HepG2 (cell line): ENCODE measurements at regions not wholly inside any gene's neighbourhood (a gene's known extent, or its start where the extent isn't known, plus 50 kb on each side); places are given as distances from the start of the nearest gene placed in this dataset.

Source experiments
- ATAC-seq: fragments of 200-7000 bp; cut with Tn5 transposase; 3 replicates; pipeline ENCODE4 v1.9.1; 2020; ENCODE audit warnings: mild to moderate bottlenecking, moderate library complexity
- BruUV-seq: library from RNA; stranded (reverse); fragments of 400-500 nt; replicated peaks from 2 replicates; lab custom pipeline; 2021; lab: Mats Ljungman, UMichigan
- CTCF ChIA-PET: fragments of 300-600 bp; formaldehyde crosslinking; extraction: SDS; loops from one replicate; lab custom pipeline; 2021; ENCODE audit warnings: low total read pairs, inconsistent platforms, low intra/inter-chr PET ratio; lab: Yijun Ruan, JAX
- POLR2A ChIA-PET: fragments of 350-600 bp; sonication (Branson Sonifier 250); formaldehyde crosslinking; loops from one replicate; lab custom pipeline; 2020; ENCODE audit warnings: antibody characterized with exemption, inconsistent platforms; lab: Yijun Ruan, JAX
- DNase-seq: peaks from one replicate; pipeline ENCODE4 v3.0.0-alpha.2; 2015; ENCODE audit warnings: low spot score
- FAIRE-seq: peaks from 3 replicates; lab custom pipeline; 2011; peaks lifted over from hg19 to GRCh38; lab: Jason Lieb, UNC
- H2AFZ ChIP-seq: one replicate; pipeline ENCODE4 v1.6.1; 2011; ENCODE audit warnings: low read length, inconsistent platforms
- H3K27ac ChIP-seq: fragments of 300-600 bp; 3 replicates; pipeline ENCODE4 v1.8.0; 2011; ENCODE audit warnings: mixed run types, mild to moderate bottlenecking, mixed read lengths, low read length, inconsistent platforms; ENCODE audit not compliant: insufficient read depth; ENCODE audit errors: extremely low read length
- H3K27me3 ChIP-seq, 2 experiments: fragments of 200-600 bp in 1 of 2; 2 replicates in 1 of 2; 3 replicates in 1 of 2; pipeline versions ENCODE4 v1.6.0 to v1.8.0; 2011; ENCODE audit warnings: low read length in 2 of 2, mild to moderate bottlenecking in 2 of 2, moderate library complexity in 2 of 2, inconsistent platforms in 1 of 2; ENCODE audit not compliant: insufficient read depth in 2 of 2, control insufficient read depth in 1 of 2
- H3K36me3 ChIP-seq, 2 experiments: fragments of 200-600 bp in 1 of 2; replicated peaks in 1 of 2; 2 replicates in 1 of 2; 3 replicates in 1 of 2; pipeline versions ENCODE4 v1.5.1 to v1.8.0; 2011; ENCODE audit warnings: low read length in 2 of 2, inconsistent platforms in 1 of 2; ENCODE audit not compliant: insufficient read depth in 2 of 2, control insufficient read depth in 1 of 2
- H3K4me1 ChIP-seq: 2 replicates; pipeline ENCODE4 v1.5.1; 2012; ENCODE audit warnings: low read length, inconsistent platforms; ENCODE audit not compliant: insufficient read depth
- H3K4me2 ChIP-seq: 2 replicates; pipeline ENCODE4 v1.6.0; 2011; ENCODE audit warnings: low read depth, low read length, inconsistent platforms
- H3K4me3 ChIP-seq, 3 experiments: fragments of 200-600 bp in 1 of 3; sonication (generic), shearing (Covaris generic) in 1 of 3; replicated peaks in 1 of 3; 2 replicates each; pipeline ENCODE4 v1.5.1; 2011 to 2016; ENCODE audit warnings: low read length in 3 of 3, inconsistent platforms in 2 of 3, low read depth in 2 of 3, mild to moderate bottlenecking in 2 of 3, control low read depth in 1 of 3, mixed read lengths in 1 of 3; ENCODE audit not compliant: insufficient read depth in 1 of 3
- H3K79me2 ChIP-seq: one replicate; pipeline ENCODE4 v1.6.1; 2011; ENCODE audit warnings: low read length, inconsistent platforms; ENCODE audit not compliant: insufficient read depth
- H3K9ac ChIP-seq: 2 replicates; pipeline ENCODE4 v1.6.0; 2011; ENCODE audit warnings: mild to moderate bottlenecking, low read depth, low read length, inconsistent platforms; ENCODE audit not compliant: insufficient read depth
- H3K9me3 ChIP-seq: 2 replicates; pipeline ENCODE4 v1.5.1; 2012; ENCODE audit warnings: mild to moderate bottlenecking, low read length
- H4K20me1 ChIP-seq: 2 replicates; pipeline ENCODE4 v1.6.0; 2011; ENCODE audit warnings: inconsistent platforms, mild to moderate bottlenecking, low read length, moderate library complexity; ENCODE audit not compliant: insufficient read depth
- HOMEZ ChIP-seq: IDR thresholded peaks from 2 replicates; pipeline ENCODE4 v1.6.1; 2016; ENCODE audit warnings: low read depth
- IRF2 ChIP-seq: IDR thresholded peaks from 2 replicates; pipeline ENCODE4 v1.6.1; 2018; ENCODE audit warnings: missing genetic modification reagents, missing compliant biosample characterization
- IRX3 ChIP-seq: sonication (generic); formaldehyde crosslinking; IDR thresholded peaks from 2 replicates; pipeline ENCODE4 v1.8.1; 2023; ENCODE audit warnings: mild to moderate bottlenecking, low read depth, missing genetic modification reagents, borderline replicate concordance
- KLF16 ChIP-seq, 2 experiments: sonication (generic) in 1 of 2; formaldehyde crosslinking in 1 of 2; IDR thresholded peaks; 2 replicates each; pipeline versions ENCODE4 v1.6.1 to v1.8.0; 2016 to 2023; ENCODE audit warnings: missing genetic modification reagents in 2 of 2, missing compliant biosample characterization in 1 of 2
- NFATC3 ChIP-seq: sonication (generic); formaldehyde crosslinking; IDR thresholded peaks from 2 replicates; pipeline ENCODE4 v1.5.1; 2020; ENCODE audit warnings: mild to moderate bottlenecking, missing genetic modification reagents
- RAD51 ChIP-seq: fragments of 450-650 bp; IDR thresholded peaks from 2 replicates; pipeline ENCODE4 v1.6.1; 2016; ENCODE audit warnings: borderline replicate concordance
- TAF1 ChIP-seq: sonication (generic); formaldehyde crosslinking; IDR thresholded peaks from 2 replicates; pipeline ENCODE4 v1.4.0; 2020; ENCODE audit warnings: missing genetic modification reagents
- TEAD2 ChIP-seq: sonication (generic); formaldehyde crosslinking; IDR thresholded peaks from 2 replicates; pipeline ENCODE4 v1.9.0; 2021; ENCODE audit warnings: missing genetic modification reagents
- ZC3H4 ChIP-seq: sonication (generic); formaldehyde crosslinking; IDR thresholded peaks from 2 replicates; pipeline ENCODE4 v1.4.0; 2020; ENCODE audit warnings: missing genetic modification reagents, borderline replicate concordance
- ZNF549 ChIP-seq: sonication (generic); formaldehyde crosslinking; IDR thresholded peaks from 2 replicates; pipeline ENCODE4 v1.5.0; 2020; ENCODE audit warnings: missing genetic modification reagents
- ZNF841 ChIP-seq: sonication (generic); formaldehyde crosslinking; IDR thresholded peaks from 2 replicates; pipeline ENCODE4 v1.8.1; 2023; ENCODE audit warnings: missing genetic modification reagents, borderline replicate concordance
- WGBS: methylation state at CpG from one replicate; pipeline ENCODE4 v1.1.6; 2017; ENCODE audit warnings: low lambda C conversion rate; 5-methylcytosine and 5-hydroxymethylcytosine counted together
- in situ Hi-C: cut with HindIII; loops from 2 replicates; pipeline ENCODE4 v1.10.0; 2017; ENCODE audit warnings: low pct_unique_long_range_greater_than_20kb; ENCODE audit not compliant: extremely low pct_ligation_motif_present
- intact Hi-C: fragments of 100-400 bp; cut with micrococcal nuclease; formaldehyde crosslinking; loops from one replicate; pipeline ENCODE4 v1.10.0; 2022; ENCODE audit not compliant: unreplicated experiment
- TF ChIP-seq, protein P1 (sequence below): sonication (generic); formaldehyde crosslinking; IDR thresholded peaks from 2 replicates; pipeline ENCODE4 v1.4.0; 2020; ENCODE audit warnings: missing genetic modification reagents
- TF ChIP-seq, protein P2 (sequence below): sonication (generic); formaldehyde crosslinking; IDR thresholded peaks from 2 replicates; pipeline ENCODE4 v1.5.0; 2020; ENCODE audit warnings: missing genetic modification reagents, mild to moderate bottlenecking, borderline replicate concordance
- TF ChIP-seq, protein P3 (sequence below): sonication (generic); formaldehyde crosslinking; IDR thresholded peaks from 2 replicates; pipeline ENCODE4 v1.4.0; 2020; ENCODE audit warnings: missing genetic modification reagents, borderline replicate concordance

DNA sequence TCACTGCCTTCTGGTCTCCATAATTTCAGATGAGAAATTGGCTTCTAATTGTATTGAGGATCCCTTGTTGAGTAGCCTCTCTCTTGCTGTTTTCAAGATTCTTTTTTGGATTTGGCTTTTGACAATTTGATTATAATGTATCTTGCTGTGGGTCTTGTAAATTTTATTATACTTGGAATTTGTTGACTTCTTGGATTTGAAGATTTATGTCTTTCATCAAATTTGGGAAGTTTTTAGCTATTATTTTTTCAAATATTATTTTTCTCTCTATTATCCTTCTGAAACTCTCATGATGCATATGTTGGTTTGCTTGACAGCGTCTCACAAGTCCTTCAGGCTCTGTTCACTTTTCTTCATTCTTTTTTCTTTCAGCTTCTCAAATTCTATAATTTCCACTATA lies 126.1 kb downstream of the C1orf94 start:
- WGBS, result 8% methylated on average over 1 of the region's 1 CpG
- no TSS peak for BruUV-seq
- in situ Hi-C loops, result no loop called here
- TF ChIP-seq IRX3 (no peak), ZNF549 (no peak), IRF2 (CRISPR knock-in tag) (no peak), NFATC3 (CRISPR knock-in tag) (no peak), TEAD2 (no peak), ZC3H4 (CRISPR knock-in tag) (no peak), RAD51 (no peak), TAF1 (CRISPR knock-in tag) (no peak), ZNF841 (CRISPR knock-in tag) (no peak), KLF16 (CRISPR knock-in tag; IDR thresholded peaks at IDR 0.05) (no peak), HOMEZ (CRISPR knock-in tag) (no peak)
- TF ChIP-seq, protein P1, sequence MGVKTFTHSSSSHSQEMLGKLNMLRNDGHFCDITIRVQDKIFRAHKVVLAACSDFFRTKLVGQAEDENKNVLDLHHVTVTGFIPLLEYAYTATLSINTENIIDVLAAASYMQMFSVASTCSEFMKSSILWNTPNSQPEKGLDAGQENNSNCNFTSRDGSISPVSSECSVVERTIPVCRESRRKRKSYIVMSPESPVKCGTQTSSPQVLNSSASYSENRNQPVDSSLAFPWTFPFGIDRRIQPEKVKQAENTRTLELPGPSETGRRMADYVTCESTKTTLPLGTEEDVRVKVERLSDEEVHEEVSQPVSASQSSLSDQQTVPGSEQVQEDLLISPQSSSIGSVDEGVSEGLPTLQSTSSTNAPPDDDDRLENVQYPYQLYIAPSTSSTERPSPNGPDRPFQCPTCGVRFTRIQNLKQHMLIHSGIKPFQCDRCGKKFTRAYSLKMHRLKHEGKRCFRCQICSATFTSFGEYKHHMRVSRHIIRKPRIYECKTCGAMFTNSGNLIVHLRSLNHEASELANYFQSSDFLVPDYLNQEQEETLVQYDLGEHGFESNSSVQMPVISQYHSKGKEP (CRISPR knock-in tag), result no peak
- TF ChIP-seq, protein P2, sequence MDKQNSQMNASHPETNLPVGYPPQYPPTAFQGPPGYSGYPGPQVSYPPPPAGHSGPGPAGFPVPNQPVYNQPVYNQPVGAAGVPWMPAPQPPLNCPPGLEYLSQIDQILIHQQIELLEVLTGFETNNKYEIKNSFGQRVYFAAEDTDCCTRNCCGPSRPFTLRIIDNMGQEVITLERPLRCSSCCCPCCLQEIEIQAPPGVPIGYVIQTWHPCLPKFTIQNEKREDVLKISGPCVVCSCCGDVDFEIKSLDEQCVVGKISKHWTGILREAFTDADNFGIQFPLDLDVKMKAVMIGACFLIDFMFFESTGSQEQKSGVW (CRISPR knock-in tag), result no peak
- TF ChIP-seq, protein P3, sequence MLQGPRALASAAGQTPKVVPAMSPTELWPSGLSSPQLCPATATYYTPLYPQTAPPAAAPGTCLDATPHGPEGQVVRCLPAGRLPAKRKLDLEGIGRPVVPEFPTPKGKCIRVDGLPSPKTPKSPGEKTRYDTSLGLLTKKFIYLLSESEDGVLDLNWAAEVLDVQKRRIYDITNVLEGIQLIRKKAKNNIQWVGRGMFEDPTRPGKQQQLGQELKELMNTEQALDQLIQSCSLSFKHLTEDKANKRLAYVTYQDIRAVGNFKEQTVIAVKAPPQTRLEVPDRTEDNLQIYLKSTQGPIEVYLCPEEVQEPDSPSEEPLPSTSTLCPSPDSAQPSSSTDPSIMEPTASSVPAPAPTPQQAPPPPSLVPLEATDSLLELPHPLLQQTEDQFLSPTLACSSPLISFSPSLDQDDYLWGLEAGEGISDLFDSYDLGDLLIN (CRISPR knock-in tag), result no peak
- Histone ChIP-seq H3K79me2 (no peaks in the 10 kb centered on the region), H4K20me1 (no peaks in the 10 kb centered on the region), H3K4me1 (no peaks in the 10 kb centered on the region), H3K27me3 (no peaks in the 10 kb centered on the region), H3K27ac (no peak overlapping the region), H3K9ac (no peak overlapping the region), H3K4me3 (no peak overlapping the region), H3K36me3 (no peaks in the 10 kb centered on the region), H3K9me3 (peaks cover 27% of the 10 kb centered on the region), H2AFZ (no peak overlapping the region), H3K4me2 (no peak overlapping the region)
- POLR2A ChIA-PET, result no interaction called here
- CTCF ChIA-PET, result no interaction called here
- FAIRE-seq (no peak), ATAC-seq (no peak), DNase-seq (no peak)
- intact Hi-C loops, result no loop called here
